HEK293T (cell line): ENCODE measurements at regions not wholly inside any gene's neighbourhood (a gene's known extent, or its start where the extent isn't known, plus 50 kb on each side); places are given as distances from the start of the nearest gene placed in this dataset.

ENCODE experiments used
- ARNT ChIP-seq: fragments of 450-650 bp; IDR thresholded peaks from 2 replicates; pipeline ENCODE4 v1.6.1; 2017; ENCODE audit warnings: mild to moderate bottlenecking
- BHLHE40 ChIP-seq: fragments of 450-650 bp; IDR thresholded peaks from 2 replicates; pipeline ENCODE4 v1.6.1; 2016; ENCODE audit warnings: mild to moderate bottlenecking, moderate library complexity, borderline replicate concordance
- CTBP1 ChIP-seq: fragments of 450-650 bp; IDR thresholded peaks from 2 replicates; pipeline ENCODE4 v1.6.1; 2016; ENCODE audit warnings: borderline replicate concordance
- FOXA1 ChIP-seq: fragments of 450-650 bp; IDR thresholded peaks from 2 replicates; pipeline ENCODE4 v1.6.1; 2016; ENCODE audit warnings: mild to moderate bottlenecking
- FOXK2 ChIP-seq: fragments of 450-650 bp; IDR thresholded peaks from 2 replicates; pipeline ENCODE4 v1.6.1; 2016; ENCODE audit warnings: mild to moderate bottlenecking
- FOXM1 ChIP-seq: fragments of 450-650 bp; IDR thresholded peaks from 2 replicates; pipeline ENCODE4 v1.6.1; 2017; ENCODE audit warnings: mild to moderate bottlenecking, borderline replicate concordance
- HDGF ChIP-seq: fragments of 450-650 bp; IDR thresholded peaks from 2 replicates; pipeline ENCODE4 v1.6.1; 2017; ENCODE audit warnings: antibody characterized with exemption, borderline replicate concordance
- L3MBTL2 ChIP-seq: fragments of 450-650 bp; conservative IDR thresholded peaks from 2 replicates; pipeline ENCODE4 v1.6.1; 2016; ENCODE audit warnings: mild to moderate bottlenecking
- SP1 ChIP-seq: fragments of 450-650 bp; IDR thresholded peaks from 2 replicates; pipeline ENCODE4 v1.6.1; 2017
- SUZ12 ChIP-seq: fragments of 450-650 bp; IDR thresholded peaks from 2 replicates; pipeline ENCODE4 v1.6.1; 2016; ENCODE audit warnings: mild to moderate bottlenecking
- TARDBP ChIP-seq: fragments of 450-650 bp; IDR thresholded peaks from 2 replicates; pipeline ENCODE4 v1.6.1; 2016
- TF ChIP-seq, protein P1 (sequence below): fragments of 450-650 bp; IDR thresholded peaks from 2 replicates; pipeline ENCODE4 v1.6.1; 2016

- TF ChIP-seq SUZ12 (no peak), FOXK2 (no peak), FOXA1 (no peak), BHLHE40 (no peak), CTBP1 (no peak), ARNT (no peak), TARDBP (no peak), FOXM1 (no peak), SP1 (no peak), HDGF (no peak), L3MBTL2 (no peak)
- TF ChIP-seq, protein P1, sequence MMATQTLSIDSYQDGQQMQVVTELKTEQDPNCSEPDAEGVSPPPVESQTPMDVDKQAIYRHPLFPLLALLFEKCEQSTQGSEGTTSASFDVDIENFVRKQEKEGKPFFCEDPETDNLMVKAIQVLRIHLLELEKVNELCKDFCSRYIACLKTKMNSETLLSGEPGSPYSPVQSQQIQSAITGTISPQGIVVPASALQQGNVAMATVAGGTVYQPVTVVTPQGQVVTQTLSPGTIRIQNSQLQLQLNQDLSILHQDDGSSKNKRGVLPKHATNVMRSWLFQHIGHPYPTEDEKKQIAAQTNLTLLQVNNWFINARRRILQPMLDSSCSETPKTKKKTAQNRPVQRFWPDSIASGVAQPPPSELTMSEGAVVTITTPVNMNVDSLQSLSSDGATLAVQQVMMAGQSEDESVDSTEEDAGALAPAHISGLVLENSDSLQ = no peak
These were observed 220.9 kb downstream of the SMAD2 start for GRCh38 chr18:47709556-47709955.
